Stomach (tissue), 4 donors: ENCODE measurements at regions not wholly inside any gene's neighbourhood (a gene's known extent, or its start where the extent isn't known, plus 50 kb on each side); places are given as distances from the start of the nearest gene placed in this dataset.

Source experiments
- CTCF ChIP-seq, 7 experiments: fragments of 450-650 bp in 4 of 7; fragments of 200-600 bp in 3 of 7; sonication (generic) in 3 of 7; IDR thresholded peaks; one replicate each; pipeline ENCODE4 v1.5.1; 2016 to 2019; ENCODE audit warnings: antibody characterized with exemption in 7 of 7, control low read depth in 2 of 7, mild to moderate bottlenecking in 1 of 7
- POLR2A ChIP-seq, 4 donors: fragments of 450-650 bp; IDR thresholded peaks; one replicate each; pipeline ENCODE4 v1.6.1; 2016; ENCODE audit warnings: antibody characterized with exemption in 4 of 4, control low read depth in 2 of 4, mild to moderate bottlenecking in 1 of 4, moderate library complexity in 1 of 4
- POLR2AphosphoS5 ChIP-seq, 3 donors: sonication (generic); formaldehyde crosslinking; IDR thresholded peaks; one replicate each; pipeline ENCODE4 v1.6.1; 2016; ENCODE audit warnings: antibody characterized with exemption in 3 of 3

DNA sequence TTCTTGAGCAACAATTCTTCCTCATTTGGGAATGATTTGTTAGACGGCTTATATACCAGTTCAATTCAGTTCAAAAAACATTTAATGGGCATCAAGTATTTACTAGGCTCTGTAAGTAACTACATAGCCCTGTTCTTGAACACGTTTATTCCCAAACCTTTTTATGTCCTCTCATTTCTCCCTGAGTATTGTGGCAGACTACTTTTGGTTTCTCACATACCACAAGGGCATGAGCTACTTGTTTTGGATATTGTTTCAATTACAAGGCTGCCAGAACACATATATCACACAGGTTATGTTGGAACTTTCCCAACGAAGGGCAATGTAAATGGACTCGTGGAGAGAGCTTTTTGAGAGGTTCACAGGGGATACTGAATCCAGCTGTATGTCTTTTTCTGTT is 363.8 kb upstream of the NAALADL2 start:
- TF ChIP-seq CTCF (IDR thresholded peaks at IDR 0.05), result no peak
- no peak for TF ChIP-seq POLR2AphosphoS5 (IDR thresholded peaks at IDR 0.05)
- no peak for TF ChIP-seq POLR2A (IDR thresholded peaks at IDR 0.05)
